K562 (cell line): ENCODE measurements at regions not wholly inside any gene's neighbourhood (a gene's known extent, or its start where the extent isn't known, plus 50 kb on each side); places are given as distances from the start of the nearest gene placed in this dataset.

Experiments
- CBFB ChIP-seq: sonication (generic); formaldehyde crosslinking; IDR thresholded peaks from 2 replicates; pipeline ENCODE4 v1.4.0; 2020; ENCODE audit warnings: mild to moderate bottlenecking, missing genetic modification reagents
- E2F5 ChIP-seq: sonication (generic); formaldehyde crosslinking; IDR thresholded peaks from 2 replicates; pipeline ENCODE4 v1.8.0; 2022; ENCODE audit warnings: mild to moderate bottlenecking, missing genetic modification reagents
- EZH2 ChIP-seq: IDR thresholded peaks from 2 replicates; pipeline ENCODE4 v1.6.1; 2012; ENCODE audit warnings: low read depth, mild to moderate bottlenecking, inconsistent platforms, low read length, borderline replicate concordance
- FOXJ3 ChIP-seq: sonication (generic); formaldehyde crosslinking; IDR thresholded peaks from 2 replicates; pipeline ENCODE4 v1.4.0; 2020; ENCODE audit warnings: mild to moderate bottlenecking, missing genetic modification reagents
- JUND ChIP-seq, 2 experiments: IDR thresholded peaks; 2 replicates in 1 of 2; 3 replicates in 1 of 2; pipeline ENCODE4 v1.6.1; 2011; ENCODE audit warnings: borderline replicate concordance in 2 of 2, low read depth in 2 of 2, low read length in 2 of 2, improper control_type of control experiment in 1 of 2, missing biosample characterization in 1 of 2, missing genetic modification characterization in 1 of 2, missing genetic modification reagents in 1 of 2
- MAZ ChIP-seq, 2 experiments: fragments of 450-650 bp in 1 of 2; sonication (generic) in 1 of 2; formaldehyde crosslinking; IDR thresholded peaks in 1 of 2; conservative IDR thresholded peaks in 1 of 2; 2 replicates each; pipeline versions ENCODE4 v1.4.0 to v1.5.0; 2020; ENCODE audit warnings: mild to moderate bottlenecking in 1 of 2, missing genetic modification reagents in 1 of 2
- MBD1 ChIP-seq: fragments of 250-450 bp; sonication (Bioruptor Pico); IDR thresholded peaks from 2 replicates; pipeline ENCODE4 v1.8.0; 2022; ENCODE audit warnings: inconsistent platforms
- MTF1 ChIP-seq: fragments of 250-450 bp; sonication (Bioruptor Pico); IDR thresholded peaks from 2 replicates; pipeline ENCODE4 v1.9.0; 2021; ENCODE audit warnings: moderate library complexity, mild to moderate bottlenecking, inconsistent platforms, borderline replicate concordance
- NFYB ChIP-seq: IDR thresholded peaks from 2 replicates; pipeline ENCODE4 v1.6.1; 2011; ENCODE audit warnings: mild to moderate bottlenecking, moderate library complexity; ENCODE audit not compliant: insufficient read length; ENCODE audit errors: extremely low read depth
- POLR2A ChIP-seq: fragments of 450-650 bp; conservative IDR thresholded peaks from 2 replicates; pipeline ENCODE4 v1.6.1; 2016
- USF1 ChIP-seq: sonication (generic); formaldehyde crosslinking; IDR thresholded peaks from 2 replicates; pipeline ENCODE4 v1.9.0; 2022; ENCODE audit warnings: mild to moderate bottlenecking, missing genetic modification reagents

- TF ChIP-seq MBD1 (no peak), CBFB (no peak), POLR2A (no peak), FOXJ3 (no peak), JUND (IDR thresholded peaks at IDR 0.05; ENCODE audit: borderline replicate concordance, low read depth, low read length) (no peak), JUND (tag; IDR thresholded peaks at IDR 0.05; ENCODE audit: borderline replicate concordance, low read depth, low read length) (no peak), EZH2 (no peak), NFYB (no peak), MTF1 (CRISPR knock-in tag) (no peak), E2F5 (CRISPR knock-in tag) (no peak), USF1 (CRISPR knock-in tag) (no peak), MAZ (CRISPR knock-in tag; conservative IDR thresholded peaks at IDR 0.05 in 1 of 2, IDR thresholded peaks at IDR 0.05 in 1 of 2) (no peak)
Measured at GRCh38 chr14:48937541-48938195, 648.5 kb downstream of the RPS29 start.
